Activated naive CD4-positive, alpha-beta T cell treated with anti-CD3 and anti-CD28 coated beads, Interleukin-2, amount 50 U/mL, for 24 hours (primary cell): ENCODE measurements at regions not wholly inside any gene's neighbourhood (a gene's known extent, or its start where the extent isn't known, plus 50 kb on each side); places are given as distances from the start of the nearest gene placed in this dataset.
A peak's percentile ranks its signal among the peaks of the same experiment; 100 is the strongest.

Experiments used
- H3K27ac Mint-ChIP-seq: one replicate; pipeline ENCODE4 v1.8.0; 2021; ENCODE audit warnings: mild to moderate bottlenecking, mixed read lengths
- H3K27me3 Mint-ChIP-seq: one replicate; pipeline ENCODE4 v1.8.0; 2021; ENCODE audit warnings: mixed read lengths
- H3K36me3 Mint-ChIP-seq: one replicate; pipeline ENCODE4 v1.8.0; 2021; ENCODE audit warnings: mixed read lengths
- H3K4me1 Mint-ChIP-seq: one replicate; pipeline ENCODE4 v1.8.0; 2021; ENCODE audit warnings: mixed read lengths
- H3K4me3 Mint-ChIP-seq: one replicate; pipeline ENCODE4 v1.8.0; 2021; ENCODE audit warnings: mild to moderate bottlenecking, mixed read lengths
- H3K9me3 Mint-ChIP-seq: one replicate; pipeline ENCODE4 v1.8.0; 2021; ENCODE audit warnings: mixed read lengths

DNA sequence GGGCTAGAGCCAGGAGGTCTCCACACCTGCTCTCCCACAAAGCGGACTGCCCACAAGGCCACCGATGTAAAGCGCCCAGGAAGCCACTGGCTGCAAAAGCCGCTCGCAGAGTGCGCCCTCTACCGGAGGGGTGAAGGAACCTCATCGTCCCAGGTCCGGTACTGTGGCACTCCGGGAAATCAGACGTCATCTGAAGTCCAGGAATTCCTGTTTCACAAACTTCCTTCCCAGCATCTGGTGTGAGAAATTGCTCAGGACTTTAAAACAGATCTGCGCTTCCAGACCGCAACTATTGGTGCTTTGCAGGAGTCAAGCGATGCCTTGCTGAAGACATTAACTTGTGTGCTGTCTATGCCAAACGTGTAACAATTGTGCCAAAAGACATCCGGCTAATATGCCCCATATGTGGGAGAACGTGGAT is 115.1 kb upstream of the ARID1B start:
- H3K4me1 Mint-ChIP-seq, result peaks cover 12% of the 10 kb centered on the region
- H3K27ac Mint-ChIP-seq, result no peak overlapping the region

DNA sequence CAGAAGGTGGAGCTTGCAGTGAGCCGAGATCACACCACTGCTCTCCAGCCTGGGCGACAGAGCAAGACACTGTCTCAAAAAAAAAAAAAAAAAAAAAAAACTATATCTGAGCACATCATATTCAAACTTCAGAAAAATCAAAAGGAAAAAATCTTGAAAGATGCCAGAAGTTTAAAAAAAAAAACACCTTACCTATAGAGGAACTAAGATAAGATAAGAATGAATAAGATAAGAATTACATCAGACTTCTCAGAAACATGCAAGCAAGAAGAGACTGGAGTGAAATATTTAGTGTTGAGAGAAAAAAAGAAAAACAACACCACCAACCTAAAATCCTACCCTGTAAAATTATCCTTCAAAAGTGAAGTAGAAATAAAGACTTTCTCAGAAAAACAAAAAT is 116.8 kb upstream of the ARID1B start:
- Mint-ChIP-seq H3K4me3 (no peak overlapping the region), H3K27ac (no peak overlapping the region), H3K4me1 (peaks cover 12% of the 10 kb centered on the region), H3K27me3 (no peaks in the 10 kb centered on the region), H3K36me3 (no peaks in the 10 kb centered on the region), H3K9me3 (no peaks in the 10 kb centered on the region)

More for the DNA sequence above, 115.1 kb upstream of the ARID1B start:
- Mint-ChIP-seq H3K36me3 (no peaks in the 10 kb centered on the region), H3K4me3 (no peak overlapping the region), H3K27me3 (no peaks in the 10 kb centered on the region), H3K9me3 (no peaks in the 10 kb centered on the region)

DNA sequence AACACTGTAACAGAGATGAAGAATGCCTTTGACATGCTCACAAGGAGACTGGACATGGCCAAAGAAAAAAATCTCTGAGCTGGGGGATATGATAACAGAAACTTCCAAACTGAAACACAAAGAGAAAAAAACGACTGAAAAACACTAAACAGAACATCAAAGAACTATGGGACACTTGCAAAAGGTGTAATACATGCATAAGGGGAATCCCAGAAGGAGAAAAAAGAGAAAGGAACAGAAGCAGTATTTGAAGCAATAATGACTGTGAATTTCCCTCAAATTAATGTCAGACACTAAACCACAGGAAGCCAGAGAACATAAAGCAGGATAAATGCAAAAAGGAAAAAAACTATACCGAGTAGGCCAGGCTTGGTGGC is 117.4 kb upstream of the ARID1B start:
- Mint-ChIP-seq H3K27ac (no peak overlapping the region), H3K4me3 (no peak overlapping the region), H3K27me3 (no peaks in the 10 kb centered on the region), H3K4me1 (peaks cover 12% of the 10 kb centered on the region), H3K36me3 (no peaks in the 10 kb centered on the region), H3K9me3 (no peaks in the 10 kb centered on the region)

DNA sequence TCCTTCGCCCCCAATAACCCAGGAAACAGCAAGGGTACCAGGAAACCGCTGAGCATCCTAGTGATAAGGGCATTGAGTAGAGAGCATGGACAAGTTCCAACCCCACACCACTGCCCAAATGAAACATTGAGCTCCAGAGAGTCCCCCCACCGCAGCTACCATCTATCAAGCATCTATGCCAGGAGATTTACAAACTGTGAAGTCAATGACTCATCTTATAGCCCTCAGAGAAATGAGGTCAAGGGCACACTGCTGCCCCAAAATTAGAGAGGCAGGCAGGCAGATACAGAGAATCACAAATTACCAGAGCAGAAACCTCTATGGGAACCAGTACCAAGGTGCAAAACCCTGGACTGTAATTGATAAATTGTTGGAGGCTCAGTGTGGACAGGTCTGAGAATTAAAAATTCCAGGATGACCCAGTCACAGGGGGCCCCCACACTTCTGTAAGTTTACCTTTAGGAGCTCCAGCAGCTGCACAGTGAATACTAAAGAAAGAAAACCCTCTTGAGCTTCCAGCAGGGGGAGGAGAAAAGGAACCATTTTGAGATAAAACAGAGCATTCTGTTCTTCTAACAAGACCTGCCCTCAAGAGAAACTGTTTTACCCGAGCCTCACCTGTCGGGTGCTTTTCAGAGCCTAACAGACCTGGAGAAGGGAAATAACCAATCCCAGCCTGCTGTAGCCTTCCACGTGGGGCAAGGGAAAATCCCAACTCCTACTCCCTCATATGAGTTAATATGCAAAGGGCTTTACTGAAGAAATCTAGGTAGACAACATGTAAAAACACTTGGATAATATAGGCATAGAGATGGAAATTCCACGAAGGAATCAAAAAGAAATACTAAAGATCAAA is 118.0 kb upstream of the ARID1B start:
- Mint-ChIP-seq H3K27me3 (no peaks in the 10 kb centered on the region), H3K27ac (no peak overlapping the region), H3K9me3 (no peaks in the 10 kb centered on the region), H3K36me3 (no peaks in the 10 kb centered on the region), H3K4me1 (peaks cover 12% of the 10 kb centered on the region), H3K4me3 (no peak overlapping the region)

DNA sequence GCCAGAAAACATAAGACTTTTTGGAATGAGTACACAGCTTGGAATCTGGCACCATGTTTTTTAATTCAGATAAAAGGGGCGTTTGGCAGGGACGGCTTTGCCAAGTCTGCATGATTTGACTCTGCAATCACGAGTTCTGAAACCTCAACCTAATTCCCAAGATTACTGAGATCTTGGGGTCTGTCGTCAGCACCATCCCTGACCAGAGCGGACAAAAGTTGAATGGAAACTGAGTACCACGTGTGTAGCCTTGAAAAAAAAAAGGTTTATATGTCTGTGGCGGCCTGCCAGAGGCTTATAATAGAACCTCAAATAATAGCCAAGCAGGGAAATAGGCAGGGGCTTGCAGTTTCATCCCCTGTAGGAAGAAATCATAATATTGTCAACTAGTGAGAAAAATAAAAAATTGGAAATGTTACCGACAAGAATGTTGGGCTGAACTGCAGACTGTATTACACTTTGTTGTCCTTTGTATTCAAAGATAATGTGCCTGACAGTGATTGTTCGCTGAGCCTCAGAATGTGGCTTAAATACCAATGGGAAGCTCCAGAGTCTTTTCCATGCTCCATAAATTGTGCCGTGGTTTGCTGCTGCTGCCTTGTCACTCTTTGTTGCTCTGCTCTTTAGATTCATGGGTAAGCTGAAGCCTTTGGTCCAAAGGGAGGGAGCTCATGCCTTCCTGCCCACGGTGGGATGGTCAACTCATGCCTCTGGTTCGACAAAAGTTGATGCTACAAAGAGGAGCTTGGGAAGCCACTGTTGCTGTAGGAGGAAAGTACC is 118.8 kb upstream of the ARID1B start:
- Mint-ChIP-seq H3K36me3 (no peaks in the 10 kb centered on the region), H3K27me3 (no peaks in the 10 kb centered on the region), H3K4me3 (no peak overlapping the region), H3K9me3 (no peaks in the 10 kb centered on the region), H3K4me1 (peaks cover 12% of the 10 kb centered on the region), H3K27ac (no peak overlapping the region)

DNA sequence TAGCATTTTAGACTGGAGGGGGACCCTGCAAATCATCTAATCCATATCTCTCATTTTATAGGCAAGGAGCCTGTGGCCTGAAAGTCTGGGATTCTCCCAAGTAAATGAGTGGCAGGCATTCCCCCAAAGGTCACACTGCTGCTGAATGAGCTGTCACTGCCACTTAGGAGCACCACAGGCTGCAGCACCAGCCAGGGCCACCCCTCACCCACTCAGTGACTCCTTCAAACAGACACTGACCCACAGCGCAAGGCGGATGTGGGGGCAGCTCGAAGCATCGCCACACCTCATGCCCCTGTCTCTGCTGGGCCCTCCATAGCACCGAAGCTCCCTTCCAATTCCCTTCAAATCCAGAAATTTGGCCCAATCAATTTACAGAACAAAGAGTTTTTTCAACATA is 119.9 kb upstream of the ARID1B start:
- no peaks in the 10 kb centered on the region for H3K36me3 Mint-ChIP-seq
- H3K9me3 Mint-ChIP-seq, result no peaks in the 10 kb centered on the region
- peaks cover 12% of the 10 kb centered on the region for H3K4me1 Mint-ChIP-seq
- no peaks in the 10 kb centered on the region for H3K27me3 Mint-ChIP-seq
- H3K4me3 Mint-ChIP-seq, result no peak overlapping the region
- H3K27ac Mint-ChIP-seq, result no peak overlapping the region

DNA sequence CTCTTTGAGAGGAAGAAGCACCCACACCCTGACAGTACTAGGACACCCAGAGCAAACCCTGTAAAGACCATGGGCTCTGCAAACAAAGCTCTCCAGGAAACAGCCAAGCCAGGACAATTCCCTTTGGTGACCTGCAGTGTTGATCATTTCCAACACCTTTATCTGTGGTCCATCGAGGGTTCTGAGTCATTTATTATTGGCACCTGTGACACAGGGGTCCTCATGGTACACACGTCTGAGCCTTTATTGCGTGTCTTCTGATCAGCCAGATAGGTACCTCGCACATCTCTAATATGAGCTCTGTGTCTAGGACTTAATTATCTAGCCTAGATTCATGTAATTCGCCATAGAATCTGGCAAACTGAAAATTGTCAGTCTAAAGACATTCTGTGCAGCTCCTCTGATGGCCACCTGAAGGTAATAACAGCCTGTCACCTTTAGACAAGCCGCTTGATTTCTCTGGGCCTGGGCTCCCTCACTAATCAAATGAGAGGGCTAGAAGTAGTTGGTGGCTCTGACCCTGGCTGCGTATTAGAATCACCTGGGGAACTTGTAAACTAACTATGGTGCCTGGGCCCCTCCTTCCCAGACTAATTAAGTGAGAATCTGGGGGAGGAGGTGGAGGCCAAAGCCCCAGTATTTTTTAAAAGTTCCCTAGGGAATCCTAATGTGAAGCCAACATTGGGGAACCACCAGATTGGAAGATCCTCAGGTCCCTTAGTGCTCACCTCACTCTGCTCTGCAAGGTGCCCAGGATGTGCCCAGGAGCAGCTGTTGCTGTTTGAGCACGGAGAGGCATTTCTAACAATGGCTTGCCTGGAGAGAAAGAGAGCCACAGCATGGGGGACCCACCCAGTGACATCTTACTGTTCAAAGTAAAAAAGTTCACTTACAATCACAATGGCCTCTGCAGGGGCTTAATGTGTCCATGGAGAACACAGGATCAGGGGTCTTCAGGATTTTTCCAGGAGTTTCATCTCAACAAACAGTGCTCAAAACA is 122.0 kb upstream of the ARID1B start:
- H3K9me3 Mint-ChIP-seq, result no peaks in the 10 kb centered on the region
- no peak overlapping the region for H3K27ac Mint-ChIP-seq
- H3K27me3 Mint-ChIP-seq, result no peaks in the 10 kb centered on the region
- peaks cover 7% of the 10 kb centered on the region for H3K4me1 Mint-ChIP-seq
- no peaks in the 10 kb centered on the region for H3K36me3 Mint-ChIP-seq
- no peak overlapping the region for H3K4me3 Mint-ChIP-seq

DNA sequence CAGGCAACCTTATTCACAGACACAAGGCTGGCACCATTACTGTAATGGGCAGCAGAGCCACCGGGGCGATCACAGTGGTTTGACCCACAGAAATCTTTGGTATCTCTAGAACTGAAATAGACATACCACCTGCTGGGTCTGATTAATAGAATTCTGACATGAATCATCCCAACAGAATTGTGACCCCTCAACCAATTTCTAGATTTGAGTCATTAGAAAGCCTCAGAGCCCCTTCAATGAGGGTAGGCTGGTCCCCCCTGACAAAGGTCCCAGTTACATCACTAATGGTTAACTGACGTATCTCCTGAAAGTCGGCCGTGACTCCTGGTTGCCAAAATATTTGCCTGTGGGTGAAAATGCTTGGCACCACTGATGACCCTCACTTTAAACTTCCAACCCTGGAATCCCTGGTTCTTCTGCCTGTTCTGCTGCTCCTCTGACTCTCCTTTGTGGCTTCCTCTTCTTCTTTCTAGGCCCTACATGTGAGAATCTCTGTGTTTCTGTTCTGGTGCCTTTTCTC is 124.9 kb upstream of the ARID1B start:
- Mint-ChIP-seq H3K36me3 (no peaks in the 10 kb centered on the region), H3K4me3 (no peak overlapping the region), H3K9me3 (no peaks in the 10 kb centered on the region), H3K27ac (no peak overlapping the region), H3K27me3 (peaks cover 3% of the 10 kb centered on the region), H3K4me1 (peaks cover 13% of the 10 kb centered on the region)

DNA sequence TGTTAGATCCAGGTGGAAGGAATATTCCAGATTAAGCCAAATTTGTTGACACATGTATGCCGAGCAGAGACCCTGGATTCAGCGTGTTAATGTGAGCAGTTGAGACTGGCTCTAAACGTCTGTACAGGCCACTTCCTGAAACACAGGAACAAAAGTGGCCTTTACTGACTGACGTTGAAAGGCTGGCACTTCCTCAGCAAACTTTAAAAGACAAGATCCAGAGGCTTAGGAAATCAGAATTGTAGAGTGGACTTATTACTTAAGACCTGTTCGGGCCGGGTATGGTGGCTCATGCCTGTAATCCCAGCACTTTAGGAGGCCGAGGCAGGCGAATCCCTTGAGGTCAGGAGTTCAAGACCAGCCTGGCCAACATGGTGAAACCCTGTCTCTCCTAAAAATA is 125.7 kb upstream of the ARID1B start:
- no peak overlapping the region for H3K27ac Mint-ChIP-seq
- peaks cover 20% of the 10 kb centered on the region for H3K4me1 Mint-ChIP-seq

DNA sequence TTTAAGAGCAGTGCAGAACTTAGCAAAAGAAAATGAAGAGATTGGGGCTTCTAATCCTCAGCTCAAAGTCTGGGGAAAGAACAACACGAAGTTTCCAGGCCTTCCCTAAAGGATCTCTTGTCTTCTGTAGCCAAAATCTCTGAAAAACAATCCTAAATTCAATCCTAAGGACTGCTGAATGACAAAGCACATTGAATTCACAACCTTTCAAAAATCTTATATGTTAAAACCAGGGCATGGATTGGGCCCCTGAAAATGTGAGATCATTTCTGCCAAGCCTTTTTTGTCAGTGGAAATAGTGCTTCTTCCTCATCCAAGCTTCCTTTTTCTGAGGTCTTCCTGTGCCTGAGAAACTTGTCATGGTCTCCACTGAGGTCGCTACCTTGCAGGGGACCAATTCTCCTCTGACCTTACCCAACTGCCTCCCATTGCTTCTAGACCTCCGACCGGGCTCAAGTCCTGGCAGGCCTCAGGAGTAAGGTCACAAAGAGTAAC is 126.2 kb upstream of the ARID1B start:
- no peak overlapping the region for H3K27ac Mint-ChIP-seq
- H3K9me3 Mint-ChIP-seq, result no peaks in the 10 kb centered on the region
- no peak overlapping the region for H3K4me3 Mint-ChIP-seq
- peaks cover 22% of the 10 kb centered on the region for H3K4me1 Mint-ChIP-seq
- no peaks in the 10 kb centered on the region for H3K36me3 Mint-ChIP-seq
- peaks cover 7% of the 10 kb centered on the region for H3K27me3 Mint-ChIP-seq

More for the DNA sequence above, 125.7 kb upstream of the ARID1B start:
- Mint-ChIP-seq H3K4me3 (no peak overlapping the region), H3K36me3 (no peaks in the 10 kb centered on the region), H3K27me3 (peaks cover 7% of the 10 kb centered on the region), H3K9me3 (no peaks in the 10 kb centered on the region)

DNA sequence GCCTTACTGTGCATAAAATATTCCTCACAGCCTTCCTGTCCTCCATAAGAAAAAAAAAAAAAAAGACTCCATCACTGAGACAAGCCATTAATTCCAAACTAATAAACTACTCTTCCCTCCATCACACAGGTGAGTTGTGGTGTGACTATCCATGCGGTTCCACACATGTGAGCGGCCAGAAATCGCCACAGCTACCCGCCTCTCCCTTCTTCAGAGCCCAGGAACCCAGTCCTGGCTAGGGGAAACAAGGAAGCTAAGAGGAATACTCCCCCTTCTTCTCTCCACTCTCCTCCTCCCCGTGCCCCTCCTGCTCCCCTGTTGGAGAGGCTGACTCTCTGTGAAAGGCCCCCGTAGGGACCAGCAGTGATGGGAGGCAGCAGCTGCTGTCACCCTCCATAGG is 128.6 kb upstream of the ARID1B start:
- no peaks in the 10 kb centered on the region for H3K9me3 Mint-ChIP-seq
- no peaks in the 10 kb centered on the region for H3K36me3 Mint-ChIP-seq
- no peak overlapping the region for H3K4me3 Mint-ChIP-seq
- H3K27ac Mint-ChIP-seq, result peak overlapping the region; percentile 30
- H3K27me3 Mint-ChIP-seq, result peaks cover 14% of the 10 kb centered on the region
- H3K4me1 Mint-ChIP-seq, result peaks cover 22% of the 10 kb centered on the region

DNA sequence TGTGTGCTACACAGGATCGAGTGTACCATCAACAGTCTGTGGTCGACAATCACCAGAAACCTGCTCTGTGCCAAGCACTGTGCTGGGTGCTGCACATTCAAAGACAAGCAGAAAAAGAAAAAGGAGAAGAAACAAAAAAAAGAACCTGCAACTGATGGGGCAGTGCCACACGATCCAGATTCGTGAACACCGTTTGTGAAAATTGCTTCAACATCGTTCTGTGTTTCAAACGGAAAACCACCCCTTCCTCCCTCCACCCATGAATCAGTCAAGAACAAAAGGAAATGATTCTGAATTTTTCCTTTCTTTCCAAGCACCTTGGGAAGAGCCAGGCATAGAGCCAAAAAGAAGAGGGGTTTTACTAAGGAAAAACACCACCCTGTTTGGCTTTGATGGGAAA is 129.2 kb upstream of the ARID1B start:
- Mint-ChIP-seq H3K36me3 (no peaks in the 10 kb centered on the region), H3K4me3 (peak overlapping the region; percentile 56), H3K4me1 (peaks cover 22% of the 10 kb centered on the region), H3K27ac (peak overlapping the region; percentile 63), H3K9me3 (no peaks in the 10 kb centered on the region), H3K27me3 (peaks cover 16% of the 10 kb centered on the region)

DNA sequence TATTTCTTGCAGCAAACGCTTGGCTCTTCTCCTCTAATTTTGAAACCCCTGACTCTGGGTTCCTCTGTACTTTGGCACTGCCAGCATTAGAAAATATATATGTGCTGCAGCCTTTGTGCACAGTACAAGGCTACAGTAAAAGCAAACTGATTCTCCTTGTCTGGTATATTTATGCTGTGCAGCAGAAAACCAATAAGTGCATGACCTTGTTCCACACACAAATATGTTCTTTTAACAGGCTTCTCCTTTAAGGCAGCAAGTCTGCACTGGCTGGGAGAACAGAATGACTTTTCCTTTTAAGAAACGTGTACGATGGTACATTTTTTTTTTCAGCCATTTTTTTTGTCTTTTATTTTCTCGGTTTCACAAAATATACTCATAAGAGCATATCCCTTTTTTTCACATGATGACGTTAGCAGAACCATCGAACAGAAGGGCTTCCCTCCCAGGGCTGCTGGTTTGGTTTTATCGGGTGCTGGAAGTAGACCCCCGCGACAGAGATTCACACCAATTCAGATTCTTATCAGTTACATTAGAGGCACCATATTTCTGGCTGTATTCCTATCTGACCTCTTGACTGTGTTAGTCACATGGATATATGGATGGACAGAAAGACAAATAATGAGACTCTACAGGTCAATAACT is 129.9 kb upstream of the ARID1B start:
- peaks cover 22% of the 10 kb centered on the region for H3K4me1 Mint-ChIP-seq
- peaks cover 16% of the 10 kb centered on the region for H3K27me3 Mint-ChIP-seq

DNA sequence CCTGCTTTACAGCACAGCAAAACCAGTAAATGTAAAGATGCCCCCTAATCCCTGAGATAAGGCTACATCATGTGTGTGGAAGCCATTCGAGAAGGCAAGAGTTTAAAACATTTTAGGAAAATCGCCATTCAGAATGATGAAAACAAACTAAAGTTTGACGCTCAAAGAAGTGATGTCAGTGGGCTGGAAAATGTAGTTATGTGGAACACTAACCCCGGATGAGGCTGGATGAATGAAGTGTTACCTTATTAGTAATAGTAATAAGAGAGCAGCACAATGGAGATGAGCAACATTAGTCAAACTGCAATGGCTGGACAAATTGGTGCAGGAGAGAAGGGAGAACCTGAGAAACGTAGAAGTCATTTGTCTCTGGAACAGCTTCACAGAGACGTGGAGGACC is 130.7 kb upstream of the ARID1B start:
- peaks cover 22% of the 10 kb centered on the region for H3K4me1 Mint-ChIP-seq
- peaks cover 16% of the 10 kb centered on the region for H3K27me3 Mint-ChIP-seq
- H3K9me3 Mint-ChIP-seq, result no peaks in the 10 kb centered on the region
- no peaks in the 10 kb centered on the region for H3K36me3 Mint-ChIP-seq
- H3K27ac Mint-ChIP-seq, result no peak overlapping the region
- no peak overlapping the region for H3K4me3 Mint-ChIP-seq

More for the DNA sequence above, 129.9 kb upstream of the ARID1B start:
- peak overlapping the region; percentile 69 for H3K4me3 Mint-ChIP-seq
- no peaks in the 10 kb centered on the region for H3K9me3 Mint-ChIP-seq
- no peaks in the 10 kb centered on the region for H3K36me3 Mint-ChIP-seq
- H3K27ac Mint-ChIP-seq, result no peak overlapping the region
